H7 (cell line): ENCODE measurements at regions not wholly inside any gene's neighbourhood (a gene's known extent, or its start where the extent isn't known, plus 50 kb on each side); places are given as distances from the start of the nearest gene placed in this dataset.
"Not testable (repeated sequence)": the region's sequence is repeated elsewhere in the genome, so short reads cannot be mapped to it uniquely, and the experiment has no call there.

Experiments
- DNase-seq: peaks from one replicate; pipeline ENCODE4 v3.0.0; 2012
- H3K27me3 ChIP-seq: 2 replicates; pipeline ENCODE4 v1.6.0; 2011; ENCODE audit warnings: mild to moderate bottlenecking, low read length; ENCODE audit not compliant: control insufficient read depth, insufficient read depth
- H3K36me3 ChIP-seq: replicated peaks from 2 replicates; pipeline ENCODE4 v1.5.1; 2011; ENCODE audit warnings: low read length; ENCODE audit not compliant: control insufficient read depth, insufficient read depth
- H3K4me3 ChIP-seq: 2 replicates; pipeline ENCODE4 v1.5.1; 2011; ENCODE audit warnings: low read depth, mild to moderate bottlenecking, control low read depth, low read length, moderate library complexity; ENCODE audit not compliant: insufficient read depth

DNA sequence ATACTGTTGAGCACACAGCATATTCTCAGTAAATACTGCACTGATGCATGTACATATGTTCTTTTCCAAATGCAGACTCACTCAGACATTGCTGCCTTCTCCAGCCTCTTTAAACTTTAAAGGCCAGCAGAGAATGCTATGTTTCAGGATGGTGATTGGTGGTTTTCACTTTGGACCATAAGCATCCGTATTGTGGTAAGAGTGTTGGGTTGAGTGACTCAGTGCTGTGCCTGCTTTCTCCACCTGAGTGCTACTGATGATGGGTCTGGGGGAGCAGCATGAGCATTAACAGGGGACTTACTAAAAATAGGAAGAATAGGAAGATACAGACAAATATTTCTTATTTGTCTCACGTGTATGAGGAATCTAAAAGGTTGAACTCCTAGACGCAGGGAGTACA is 56.3 kb upstream of the ZNF92 start:
- DNase-seq = no peak
- Histone ChIP-seq H3K27me3 (no peaks in the 10 kb centered on the region), H3K4me3 (no peak overlapping the region), H3K36me3 (no peaks in the 10 kb centered on the region; the same call in 1 of the 2 replicates)

DNA sequence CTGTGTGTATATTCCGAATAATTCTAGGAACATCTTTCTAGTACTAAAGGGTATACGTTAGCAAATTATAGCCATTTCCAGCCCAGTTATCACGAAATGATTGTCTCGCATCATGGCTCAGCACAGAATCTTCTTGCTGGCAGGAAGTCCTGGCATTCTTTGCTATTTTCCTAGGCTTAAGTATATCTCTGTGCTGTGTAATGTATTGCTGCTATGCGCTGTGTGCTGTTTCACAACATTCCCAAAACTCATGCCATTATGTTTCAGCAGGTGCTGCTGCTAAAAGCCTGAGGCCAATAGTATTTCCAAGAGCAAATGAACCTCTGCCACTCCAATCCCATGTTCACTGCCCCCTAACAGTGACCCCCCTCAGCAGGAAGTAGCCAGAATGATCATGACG is 62.9 kb upstream of the ZNF92 start:
- no peak for DNase-seq
- no peak overlapping the region for H3K4me3 ChIP-seq
- H3K36me3 ChIP-seq = peaks cover 2% of the 10 kb centered on the region
- H3K27me3 ChIP-seq = no peaks in the 10 kb centered on the region

DNA sequence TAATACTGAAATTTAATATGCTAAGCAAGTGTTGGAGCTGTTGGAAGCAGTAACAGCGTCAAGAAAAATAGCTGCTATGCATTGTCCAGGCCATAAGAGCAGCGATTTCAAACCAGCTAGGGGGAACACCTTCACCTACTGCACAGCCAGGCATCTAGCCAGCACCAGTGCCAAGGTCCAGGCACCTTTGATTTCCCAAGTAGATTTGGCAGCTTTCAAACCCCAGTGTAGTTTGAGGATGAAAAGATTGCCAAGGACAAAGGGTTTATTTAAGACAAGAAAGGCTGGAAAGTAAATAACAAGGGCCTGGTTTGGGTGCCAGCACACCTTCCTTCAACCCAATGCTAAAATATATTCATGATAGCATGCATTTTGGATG is 65.4 kb upstream of the ZNF92 start:
- Histone ChIP-seq H3K27me3 (no peaks in the 10 kb centered on the region), H3K4me3 (no peak overlapping the region), H3K36me3 (peaks cover 2% of the 10 kb centered on the region; the same call in 1 of the 2 replicates)
- no peak for DNase-seq

DNA sequence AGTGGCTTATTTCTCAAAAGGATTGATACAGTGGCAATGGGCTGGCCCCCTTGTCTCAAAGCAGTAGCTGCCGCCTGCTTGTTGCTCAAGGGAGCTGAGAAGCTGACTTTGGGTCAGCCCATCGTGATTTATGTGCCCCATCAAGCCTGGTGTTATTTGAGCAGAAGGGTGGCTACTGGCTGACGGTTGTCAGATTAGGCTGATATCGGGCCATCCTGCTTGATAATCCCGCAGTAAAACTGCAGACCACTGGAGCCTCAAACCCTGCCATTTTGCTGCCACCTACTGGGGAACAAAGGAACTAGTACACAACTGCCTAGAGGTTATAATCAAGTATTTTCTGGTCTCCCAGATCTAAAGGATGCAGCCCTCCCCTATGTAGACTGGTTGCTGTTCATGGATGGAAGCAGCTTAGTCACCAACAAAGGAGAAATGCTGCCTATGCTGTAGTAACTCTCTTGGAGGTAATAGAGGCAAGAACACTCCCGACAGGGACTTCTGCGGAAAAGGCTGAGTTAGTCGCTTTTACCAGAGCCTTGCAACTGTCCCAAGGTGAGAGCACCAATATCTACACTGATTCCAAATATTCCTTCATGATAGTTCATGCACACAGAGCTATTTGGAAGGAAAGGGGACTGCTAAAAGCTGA is 65.9 kb upstream of the ZNF92 start:
- peak; percentile 70 for DNase-seq
- Histone ChIP-seq H3K4me3 (no peak overlapping the region), H3K27me3 (no peaks in the 10 kb centered on the region), H3K36me3 (peaks cover 2% of the 10 kb centered on the region; the same call in 1 of the 2 replicates)

DNA sequence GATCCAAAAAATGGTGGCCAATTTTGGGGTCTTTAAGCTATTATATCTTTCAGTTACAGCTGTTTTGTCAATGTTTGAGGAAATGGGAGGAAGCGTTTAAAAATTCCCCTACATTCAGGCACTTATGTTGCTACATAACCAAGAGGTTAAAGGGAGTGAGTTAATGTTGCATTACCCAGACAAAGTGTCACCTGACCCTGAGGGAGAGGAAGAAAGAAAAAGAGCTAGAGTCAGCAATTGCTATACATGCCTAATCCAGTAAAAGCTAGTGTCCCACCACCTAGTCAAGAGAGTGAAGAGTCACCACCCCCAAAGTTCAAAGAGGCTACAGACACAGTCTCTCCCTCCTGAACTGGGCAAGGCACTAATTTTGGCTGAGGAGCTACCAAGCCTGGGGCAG is 69.5 kb upstream of the ZNF92 start:
- no peaks in the 10 kb centered on the region for H3K36me3 ChIP-seq
- H3K4me3 ChIP-seq = no peak overlapping the region
- no peaks in the 10 kb centered on the region for H3K27me3 ChIP-seq
- DNase-seq = no peak

DNA sequence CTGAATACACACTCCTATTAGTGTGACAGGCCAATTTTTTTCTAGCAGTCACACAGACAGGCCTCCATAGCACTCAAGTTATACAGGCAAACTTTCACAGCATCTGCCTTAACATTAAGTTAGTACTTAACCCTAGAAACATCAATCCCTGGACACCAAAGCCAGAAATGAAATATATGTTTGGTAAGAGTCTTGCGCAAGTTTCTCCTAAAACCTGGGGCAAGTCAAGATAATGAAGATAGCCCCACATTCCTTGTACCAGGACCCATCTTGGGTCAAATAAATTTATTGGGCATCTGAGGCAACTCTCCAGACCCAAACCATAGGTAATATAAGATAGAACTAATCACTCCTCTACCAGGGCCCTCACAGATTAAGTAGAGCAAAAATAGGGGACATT is 70.8 kb upstream of the ZNF92 start:
- H3K27me3 ChIP-seq = no peaks in the 10 kb centered on the region
- no peak overlapping the region for H3K4me3 ChIP-seq
- no peak for DNase-seq
- H3K36me3 ChIP-seq = no peaks in the 10 kb centered on the region

DNA sequence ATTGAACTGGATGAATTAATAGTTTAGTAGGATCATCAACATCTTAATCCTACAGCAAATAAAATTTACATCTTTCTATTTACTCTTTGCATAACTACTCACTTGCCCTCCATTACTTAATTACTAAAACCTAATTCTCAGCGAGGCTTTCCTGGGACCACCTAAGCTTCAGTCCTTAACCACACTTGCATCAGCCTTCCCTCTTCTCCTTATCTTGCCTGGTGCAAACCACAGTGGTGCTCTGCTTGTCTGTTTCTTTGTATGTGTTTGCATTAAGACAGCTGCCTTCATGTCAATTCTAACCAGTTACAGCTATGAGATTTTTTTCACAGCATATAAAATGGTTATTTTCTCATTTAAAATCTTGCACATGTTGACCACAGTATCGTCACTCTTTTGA is 72.6 kb upstream of the ZNF92 start:
- no peaks in the 10 kb centered on the region for H3K36me3 ChIP-seq
- H3K4me3 ChIP-seq = no peak overlapping the region
- no peaks in the 10 kb centered on the region for H3K27me3 ChIP-seq
- no peak for DNase-seq

DNA sequence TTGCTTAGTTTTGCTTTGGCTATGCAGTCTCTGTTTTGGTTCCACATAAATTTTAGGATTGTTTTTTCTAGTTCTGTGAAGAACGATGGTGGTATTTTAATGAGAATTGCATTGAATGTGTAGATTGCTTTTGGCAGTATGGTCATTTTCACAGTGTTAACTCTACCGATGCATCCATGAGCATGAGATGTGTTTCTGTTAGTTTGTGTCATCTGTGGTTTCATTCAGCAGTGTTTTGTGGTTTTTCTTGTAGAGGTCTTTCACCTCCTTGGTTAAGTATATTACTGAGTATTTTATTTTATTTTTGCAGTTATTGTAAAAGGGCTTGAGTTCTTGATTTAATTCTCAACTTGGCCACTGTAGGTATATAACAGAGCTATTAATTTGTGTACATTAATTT is 78.2 kb upstream of the ZNF92 start:
- no peak for DNase-seq
- Histone ChIP-seq H3K4me3 (no peak overlapping the region), H3K36me3 (no peaks in the 10 kb centered on the region), H3K27me3 (no peaks in the 10 kb centered on the region)

DNA sequence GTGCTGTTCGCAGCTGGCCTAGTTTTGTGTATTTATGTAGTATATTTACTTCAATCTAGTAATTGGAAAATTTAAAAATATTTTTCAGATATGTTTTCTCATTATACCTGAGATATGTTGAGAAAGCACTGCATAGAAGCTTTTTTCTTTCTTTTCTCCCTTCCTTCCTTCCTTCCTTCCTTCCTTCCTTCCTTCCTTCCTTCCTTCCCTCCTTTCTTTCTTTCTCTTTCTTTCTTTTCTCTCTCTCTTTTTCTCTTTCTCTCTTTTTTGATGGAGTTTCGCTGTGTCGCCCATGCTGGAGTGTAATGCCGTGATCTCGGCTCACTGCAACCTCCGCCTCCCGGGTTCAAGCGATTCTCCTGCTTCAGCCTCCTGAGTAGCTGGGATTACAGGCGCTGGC is 83.3 kb upstream of the ZNF92 start:
- not testable (repeated sequence) for H3K36me3 ChIP-seq, H3K27me3 ChIP-seq

DNA sequence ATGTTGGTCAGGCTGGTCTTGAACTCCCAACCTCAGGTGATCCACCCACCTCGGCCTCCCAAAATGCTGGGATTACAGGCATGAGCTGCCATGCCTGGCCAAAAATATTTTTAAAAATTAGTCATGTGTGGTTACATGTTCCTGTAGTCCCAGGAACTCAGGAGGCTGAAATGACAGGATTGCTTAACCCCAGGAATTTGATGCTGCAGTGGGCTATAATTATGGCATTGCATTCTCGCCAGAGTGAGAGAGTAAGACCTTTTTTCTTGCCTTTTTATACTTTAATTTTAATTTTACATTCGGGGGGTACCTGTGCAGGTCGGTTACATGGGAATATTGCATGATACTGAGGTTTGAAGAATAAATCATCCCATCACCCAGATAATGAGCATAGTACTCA is 86.6 kb upstream of the ZNF92 start:
- Histone ChIP-seq H3K27me3 (no peaks in the 10 kb centered on the region), H3K4me3 (no peak overlapping the region), H3K36me3 (no peaks in the 10 kb centered on the region)
- no peak for DNase-seq

More for the DNA sequence above, 83.3 kb upstream of the ZNF92 start:
- not testable (repeated sequence) for DNase-seq, H3K4me3 ChIP-seq

DNA sequence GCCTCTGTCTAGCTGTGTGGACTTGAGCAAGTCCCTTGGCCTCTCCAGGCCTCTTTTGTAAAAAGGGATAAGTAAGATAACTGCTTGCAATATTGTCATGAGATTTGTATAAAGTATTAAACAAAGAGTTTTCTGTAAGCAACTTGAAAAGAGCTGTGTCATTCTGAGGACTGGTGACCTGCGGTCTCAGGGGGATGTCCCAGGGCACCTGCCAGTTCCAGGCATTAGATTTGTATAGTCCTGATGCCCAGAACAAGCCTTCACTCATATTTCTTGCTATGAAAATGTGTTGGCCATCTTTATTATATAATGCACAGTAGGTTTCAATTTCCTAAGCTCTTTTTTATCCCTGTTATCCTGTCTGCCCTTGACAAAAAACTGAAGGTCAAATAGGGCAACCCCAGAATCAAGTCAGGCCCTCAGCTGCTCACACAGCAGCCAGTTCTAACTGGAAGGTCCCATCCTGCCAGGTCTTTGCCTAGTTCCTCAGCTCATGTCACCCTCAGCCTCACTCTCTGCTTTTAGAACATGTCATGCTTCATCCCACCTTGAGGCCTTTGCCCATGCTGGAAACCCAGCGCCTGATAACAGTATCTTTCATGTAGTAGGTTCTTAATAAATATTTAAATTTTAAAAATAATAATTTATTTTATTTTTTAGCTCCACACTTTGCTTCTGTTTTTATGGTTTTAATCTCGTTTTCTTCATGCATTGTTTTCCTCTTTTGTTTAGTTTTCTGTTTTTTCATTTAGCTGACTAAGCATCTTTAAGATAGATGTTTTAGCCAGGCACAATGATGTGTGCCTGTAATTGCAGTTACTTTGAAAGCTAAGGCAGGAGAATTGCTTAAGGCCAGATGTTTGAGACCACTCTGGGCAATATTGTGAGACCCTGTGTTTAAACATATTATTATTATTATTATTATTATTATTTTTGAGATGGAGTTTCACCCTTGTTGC is 87.5 kb upstream of the ZNF92 start:
- Histone ChIP-seq H3K36me3 (no peaks in the 10 kb centered on the region), H3K27me3 (no peaks in the 10 kb centered on the region), H3K4me3 (no peak overlapping the region)
- DNase-seq = no peak

DNA sequence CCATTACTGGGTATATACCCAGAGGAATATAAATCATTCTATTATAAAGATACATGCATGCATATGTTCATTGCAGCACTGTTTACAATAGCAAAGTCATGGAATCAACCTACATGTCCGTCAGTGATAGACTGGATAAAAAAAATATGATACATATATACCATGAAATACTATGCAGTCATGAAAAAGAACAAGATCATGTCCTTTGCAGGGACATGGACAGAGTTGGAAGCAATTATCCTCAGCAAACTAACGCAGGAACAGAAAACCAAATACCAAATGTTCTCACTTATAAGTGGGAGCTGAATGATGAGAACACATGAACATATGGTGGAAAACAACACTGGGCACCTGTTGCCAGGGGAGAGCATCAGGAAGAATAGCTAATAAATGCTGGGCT is 88.4 kb upstream of the ZNF92 start:
- H3K27me3 ChIP-seq, H3K36me3 ChIP-seq, H3K4me3 ChIP-seq, DNase-seq: not testable (repeated sequence)

DNA sequence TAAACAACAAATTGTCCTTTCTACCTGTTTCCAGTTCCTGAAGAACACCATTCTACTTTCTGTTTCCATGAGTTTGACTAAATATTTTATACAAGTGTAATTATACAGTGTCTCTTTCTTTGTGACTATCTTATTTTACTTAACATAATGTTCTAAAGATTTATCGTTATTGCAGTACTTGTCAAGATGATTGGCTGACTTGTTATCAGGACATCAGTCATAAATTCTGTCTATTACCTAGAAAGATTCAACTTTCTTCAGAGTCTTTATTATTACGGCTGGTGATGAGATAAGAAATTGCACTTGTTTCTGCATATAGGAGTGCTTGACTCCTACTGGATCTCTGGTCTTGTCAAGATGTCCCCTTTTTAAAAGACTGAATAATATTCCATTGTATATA is 93.9 kb upstream of the ZNF92 start:
- H3K36me3 ChIP-seq = no peaks in the 10 kb centered on the region
- no peaks in the 10 kb centered on the region for H3K27me3 ChIP-seq
- DNase-seq = no peak
- no peak overlapping the region for H3K4me3 ChIP-seq

DNA sequence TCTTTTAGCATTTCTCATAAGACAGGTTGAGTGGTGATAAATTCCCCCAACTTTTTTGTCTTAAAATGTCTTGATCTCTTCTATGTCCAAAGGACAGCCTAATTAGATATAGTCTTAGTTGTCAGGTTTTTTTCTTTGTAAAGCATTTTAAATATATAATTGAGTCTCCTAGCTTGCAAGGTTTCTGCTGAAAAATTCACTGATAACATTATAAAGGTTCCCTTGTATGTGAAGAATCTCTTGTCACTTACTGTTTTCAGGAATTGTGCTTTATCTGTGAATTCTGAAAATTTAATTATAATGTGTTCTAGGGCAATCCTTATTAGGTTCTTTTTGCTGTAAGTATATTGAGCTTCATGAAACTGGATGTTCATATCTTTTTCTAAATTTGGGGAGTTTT is 96.8 kb upstream of the ZNF92 start:
- Histone ChIP-seq H3K27me3 (no peaks in the 10 kb centered on the region), H3K4me3 (no peak overlapping the region), H3K36me3 (no peaks in the 10 kb centered on the region)
- no peak for DNase-seq

DNA sequence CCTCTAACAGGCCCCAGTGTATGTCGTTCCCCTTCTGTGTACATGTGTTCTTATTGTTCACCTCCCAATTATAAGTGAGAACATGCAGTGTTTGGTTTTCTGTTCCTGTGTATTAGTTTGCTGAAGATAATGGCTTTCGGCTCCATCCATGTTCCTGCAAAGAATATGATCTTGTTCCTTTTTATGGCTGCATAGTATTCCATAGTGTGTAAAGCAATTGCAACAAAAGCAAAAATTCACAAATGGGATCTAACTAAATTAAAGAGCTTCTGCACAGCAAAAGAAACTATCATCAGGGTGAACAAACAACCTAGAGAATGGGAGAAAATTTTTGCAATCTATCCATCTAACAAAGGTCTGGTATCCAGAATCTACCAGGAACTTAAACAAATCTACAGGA is 102.2 kb upstream of the ZNF92 start:
- DNase-seq, H3K27me3 ChIP-seq, H3K4me3 ChIP-seq, H3K36me3 ChIP-seq: not testable (repeated sequence)
